NT2/D1 (cell line): ENCODE measurements at regions not wholly inside any gene's neighbourhood (a gene's known extent, or its start where the extent isn't known, plus 50 kb on each side); places are given as distances from the start of the nearest gene placed in this dataset.
"Not testable (repeated sequence)": the region's sequence is repeated elsewhere in the genome, so short reads cannot be mapped to it uniquely, and the experiment has no call there.

Experiments used
- DNase-seq: peaks from one replicate; pipeline ENCODE4 v3.0.0-alpha.2; 2011; ENCODE audit warnings: low read depth, low spot score
- H3K27me3 ChIP-seq: 2 replicates; pipeline ENCODE4 v1.6.0; 2011; ENCODE audit warnings: mild to moderate bottlenecking; ENCODE audit not compliant: insufficient read length, insufficient read depth
- H3K36me3 ChIP-seq: 2 replicates; pipeline ENCODE4 v1.6.1; 2011; ENCODE audit warnings: mild to moderate bottlenecking, low read length, mixed read lengths; ENCODE audit not compliant: insufficient read depth, insufficient read length
- H3K4me1 ChIP-seq: 2 replicates; pipeline ENCODE4 v1.5.1; 2011; ENCODE audit not compliant: insufficient read depth, insufficient read length
- H3K4me3 ChIP-seq: 2 replicates; pipeline ENCODE4 v1.5.1; 2011; ENCODE audit warnings: low read depth; ENCODE audit not compliant: insufficient read length
- H3K9ac ChIP-seq: 2 replicates; pipeline ENCODE4 v1.6.0; 2011; ENCODE audit warnings: low read depth; ENCODE audit not compliant: insufficient read length
- H3K9me3 ChIP-seq: 2 replicates; pipeline ENCODE4 v1.5.1; 2011; ENCODE audit warnings: mild to moderate bottlenecking, low read length; ENCODE audit not compliant: insufficient read depth
- SUZ12 ChIP-seq: IDR thresholded peaks from 2 replicates; pipeline ENCODE4 v1.6.1; 2011; ENCODE audit not compliant: insufficient read length, insufficient read depth; ENCODE audit errors: extremely low read depth
- YY1 ChIP-seq: IDR thresholded peaks from 2 replicates; pipeline ENCODE4 v1.6.1; 2011; ENCODE audit not compliant: insufficient read length, insufficient read depth
- ZNF274 ChIP-seq: IDR thresholded peaks from 2 replicates; pipeline ENCODE4 v1.6.1; 2011; ENCODE audit warnings: mild to moderate bottlenecking, low read depth, low read length

- TF ChIP-seq YY1 (no peak), SUZ12 (no peak), ZNF274 (no peak)
- Histone ChIP-seq H3K36me3 (no peaks in the 10 kb centered on the region), H3K9me3 (no peaks in the 10 kb centered on the region), H3K4me1 (no peaks in the 10 kb centered on the region), H3K4me3 (no peak overlapping the region), H3K9ac (no peak overlapping the region), H3K27me3 (no peaks in the 10 kb centered on the region)
- no peak for DNase-seq
Observed at GRCh38 chr16:22642416-22643088, 131.9 kb downstream of the NPIPB5 start.

- DNase-seq, H3K36me3 ChIP-seq, H3K27me3 ChIP-seq, H3K9me3 ChIP-seq, H3K4me3 ChIP-seq, H3K4me1 ChIP-seq, H3K9ac ChIP-seq: not testable (repeated sequence)
Observed at GRCh38 chr16:22643203-22643602, 132.5 kb downstream of the NPIPB5 start.

- Histone ChIP-seq H3K4me1 (no peaks in the 10 kb centered on the region), H3K36me3 (no peaks in the 10 kb centered on the region), H3K9ac (no peak overlapping the region), H3K9me3 (no peaks in the 10 kb centered on the region), H3K4me3 (no peak overlapping the region), H3K27me3 (no peaks in the 10 kb centered on the region)
- TF ChIP-seq SUZ12 (no peak), YY1 (no peak)
- no peak for DNase-seq
Observed at GRCh38 chr16:22643886-22644285, 133.2 kb downstream of the NPIPB5 start.

DNA sequence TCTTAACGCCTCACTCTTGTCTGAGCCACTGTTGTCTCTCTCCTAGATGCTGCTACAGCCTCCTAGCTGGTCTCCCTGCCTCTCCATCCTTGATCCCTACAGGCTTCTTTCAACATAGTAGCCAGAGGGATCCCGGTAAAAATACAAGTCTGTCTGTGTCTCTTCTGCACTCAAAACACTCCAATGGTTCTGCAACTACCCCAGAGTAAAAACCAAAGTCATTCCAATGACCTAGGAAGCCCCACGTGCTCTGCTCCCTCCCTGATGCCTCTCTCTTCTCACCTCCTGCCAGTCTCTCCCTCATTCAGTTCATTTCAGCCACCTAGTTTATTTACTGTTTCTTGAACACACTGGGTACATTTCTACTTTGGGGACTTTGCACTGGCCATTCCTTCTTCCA lies 135.2 kb downstream of the NPIPB5 start:
- no peak for DNase-seq
- no peak for TF ChIP-seq SUZ12
- no peak for TF ChIP-seq YY1
- no peak for TF ChIP-seq ZNF274
- no peaks in the 10 kb centered on the region for H3K9me3 ChIP-seq
- no peak overlapping the region for H3K4me3 ChIP-seq
- H3K36me3 ChIP-seq, result no peaks in the 10 kb centered on the region
- H3K27me3 ChIP-seq, result no peaks in the 10 kb centered on the region
- H3K9ac ChIP-seq, result no peak overlapping the region
- no peaks in the 10 kb centered on the region for H3K4me1 ChIP-seq

- no peak for TF ChIP-seq YY1
- no peak for TF ChIP-seq SUZ12
- no peak for TF ChIP-seq ZNF274
- Histone ChIP-seq H3K9me3 (no peaks in the 10 kb centered on the region), H3K4me3 (no peak overlapping the region), H3K4me1 (no peaks in the 10 kb centered on the region), H3K9ac (no peak overlapping the region), H3K27me3 (no peaks in the 10 kb centered on the region), H3K36me3 (no peaks in the 10 kb centered on the region)
- DNase-seq, result no peak
Observed at GRCh38 chr16:22646948-22647556, 136.4 kb downstream of the NPIPB5 start.

DNA sequence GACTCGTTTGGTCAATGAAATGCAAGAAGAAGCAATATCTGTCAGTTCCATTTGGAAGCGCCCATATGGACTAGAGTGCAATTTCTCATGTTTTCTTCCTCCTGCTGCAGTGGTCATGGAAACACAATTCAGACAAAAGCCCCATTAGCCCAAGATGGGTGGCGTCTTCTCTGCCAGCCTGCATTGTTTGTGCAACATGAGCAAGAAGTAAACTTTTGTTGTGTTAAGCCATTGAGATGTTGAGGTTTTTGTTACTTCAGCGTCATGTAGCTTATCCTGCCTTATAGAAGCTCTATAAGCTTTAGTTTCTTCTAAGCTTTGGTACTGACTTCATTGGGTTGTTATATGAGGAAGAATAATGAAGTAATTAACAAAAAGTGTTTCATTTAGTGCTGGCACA lies 137.4 kb downstream of the NPIPB5 start:
- no peak for DNase-seq
- H3K9ac ChIP-seq, result no peak overlapping the region
- TF ChIP-seq SUZ12, result no peak
- no peak for TF ChIP-seq YY1
- no peak for TF ChIP-seq ZNF274
- H3K4me3 ChIP-seq, result no peak overlapping the region
- H3K4me1 ChIP-seq, result no peaks in the 10 kb centered on the region
- H3K36me3 ChIP-seq, result no peaks in the 10 kb centered on the region
- H3K27me3 ChIP-seq, result no peaks in the 10 kb centered on the region
- no peaks in the 10 kb centered on the region for H3K9me3 ChIP-seq

DNA sequence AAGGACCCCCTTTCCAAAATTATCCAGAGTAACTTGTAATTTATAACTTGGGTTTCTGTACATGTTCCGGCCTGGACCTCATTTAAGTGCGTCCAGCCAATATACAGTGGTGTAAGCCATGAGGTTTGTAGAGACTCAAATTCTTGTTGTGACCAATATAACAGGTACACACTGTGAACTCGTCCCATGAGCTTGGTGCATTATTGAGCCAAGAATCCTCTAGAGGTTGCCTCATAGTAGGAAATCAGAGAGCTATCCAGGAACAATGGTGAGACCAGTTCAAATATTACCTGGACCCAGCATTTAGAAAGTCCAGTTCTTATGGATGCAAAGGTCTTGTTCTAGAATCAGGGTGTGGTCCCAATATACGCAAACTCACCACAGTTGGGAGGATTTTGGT lies 138.2 kb downstream of the NPIPB5 start:
- H3K36me3 ChIP-seq, result no peaks in the 10 kb centered on the region

DNA sequence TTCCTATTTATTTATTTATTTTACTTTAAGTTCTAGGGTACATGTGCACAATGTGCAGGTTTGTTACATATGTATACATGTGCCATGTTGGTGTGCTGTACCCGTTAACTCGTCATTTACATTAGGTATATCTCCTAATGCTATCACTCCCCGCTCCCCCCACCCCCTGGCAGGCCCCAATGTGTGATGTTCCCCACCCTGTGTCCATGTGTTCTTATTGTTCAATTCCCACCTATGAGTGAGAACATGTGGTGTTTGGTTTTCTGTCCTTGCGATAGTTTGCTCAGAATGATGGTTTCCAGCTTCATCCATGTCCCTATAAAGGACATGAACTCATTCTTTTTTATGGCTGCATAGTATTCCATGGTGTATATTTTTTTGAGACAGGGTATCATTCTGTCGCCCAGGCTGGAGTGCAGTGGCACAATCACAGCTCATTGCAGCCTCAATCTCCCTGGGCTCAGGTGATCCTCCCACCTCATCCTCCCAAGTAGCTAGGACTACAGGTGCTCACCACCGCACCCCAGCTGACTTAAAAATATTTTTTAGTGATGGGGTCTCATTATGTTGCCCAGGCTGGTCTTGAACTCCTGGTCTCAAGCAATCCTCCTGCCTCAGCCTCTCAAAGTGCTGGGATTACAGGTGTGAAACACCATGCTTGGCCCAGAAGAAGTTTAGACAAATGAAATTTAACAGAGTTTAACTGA lies 140.6 kb downstream of the NPIPB5 start:
- H3K9ac ChIP-seq, H3K4me1 ChIP-seq, H3K4me3 ChIP-seq, DNase-seq, H3K36me3 ChIP-seq, H3K27me3 ChIP-seq, H3K9me3 ChIP-seq: not testable (repeated sequence)

More for the DNA sequence above, 138.2 kb downstream of the NPIPB5 start:
- TF ChIP-seq YY1 (no peak), SUZ12 (no peak), ZNF274 (no peak)
- no peak overlapping the region for H3K9ac ChIP-seq
- no peak for DNase-seq
- no peaks in the 10 kb centered on the region for H3K4me1 ChIP-seq
- no peaks in the 10 kb centered on the region for H3K9me3 ChIP-seq
- no peak overlapping the region for H3K4me3 ChIP-seq
- no peaks in the 10 kb centered on the region for H3K27me3 ChIP-seq
